Lower leg skin (tissue), 4 donors: ENCODE measurements at regions not wholly inside any gene's neighbourhood (a gene's known extent, or its start where the extent isn't known, plus 50 kb on each side); places are given as distances from the start of the nearest gene placed in this dataset.

ENCODE experiments used
- DNase-seq, 2 donors: peaks; one replicate each; pipeline ENCODE4 v3.0.0-alpha.2; 2019; ENCODE audit warnings: low spot score in 2 of 2
- H3K4me3 ChIP-seq: fragments of 200-600 bp; sonication (generic); 2 replicates; pipeline ENCODE4 v1.5.1; 2017; ENCODE audit warnings: mild to moderate bottlenecking, low read depth; ENCODE audit not compliant: poor library complexity, severe bottlenecking
- CTCF ChIP-seq, 3 donors: fragments of 450-650 bp; IDR thresholded peaks; one replicate each; pipeline ENCODE4 v1.5.1; 2016; ENCODE audit warnings: antibody characterized with exemption in 3 of 3, mild to moderate bottlenecking in 3 of 3, moderate library complexity in 2 of 3
- POLR2A ChIP-seq, 2 donors: fragments of 450-650 bp; IDR thresholded peaks; one replicate each; pipeline ENCODE4 v1.6.1; 2016 to 2017; ENCODE audit warnings: antibody characterized with exemption in 2 of 2, mild to moderate bottlenecking in 1 of 2, moderate library complexity in 1 of 2
- WGBS, 2 donors: methylation state at CpG; one replicate each; pipeline ENCODE4 v1.1.5; 2018; 5-methylcytosine and 5-hydroxymethylcytosine counted together
- intact Hi-C: fragments of 100-400 bp; cut with DNase I; formaldehyde crosslinking; loops from one replicate; pipeline ENCODE4 v1.15.0; 2023; ENCODE audit warnings: low total_unique reads

- DNase-seq: no peak
- H3K4me3 ChIP-seq: no peak overlapping the region
- intact Hi-C loops: no loop called here
- TF ChIP-seq POLR2A (IDR thresholded peaks at IDR 0.05) (no peak), CTCF (IDR thresholded peaks at IDR 0.05) (no peak)
- 85 to 87% methylated on average over 12 of the region's 12 CpGs for WGBS, 2 donors
These were observed 1454.4 kb downstream of the HACE1 start for GRCh38 chr6:103405321-103405720.

GRCh38 chr6:103404799-103405198 is 1454.9 kb downstream of the HACE1 start:
- intact Hi-C loops: no loop called here
- 95 to 96% methylated on average over 8 of the region's 8 CpGs for WGBS, 2 donors

GRCh38 chr6:103396768-103397167 is 1463.0 kb downstream of the HACE1 start:
- no peak overlapping the region for H3K4me3 ChIP-seq
- TF ChIP-seq CTCF (IDR thresholded peaks at IDR 0.05): no peak
- DNase-seq: no peak
- intact Hi-C loops: no loop called here
- WGBS, 2 donors: 93 to 97% methylated on average over 2 of the region's 2 CpGs

More at GRCh38 chr6:103404799-103405198, 1454.9 kb downstream of the HACE1 start:
- TF ChIP-seq POLR2A (IDR thresholded peaks at IDR 0.05): no peak
- no peak for TF ChIP-seq CTCF (IDR thresholded peaks at IDR 0.05)
- no peak for DNase-seq
- H3K4me3 ChIP-seq: no peak overlapping the region

GRCh38 chr6:103379272-103379671 is 1480.4 kb downstream of the HACE1 start:
- TF ChIP-seq POLR2A (IDR thresholded peaks at IDR 0.05) (no peak), CTCF (IDR thresholded peaks at IDR 0.05) (no peak)
- intact Hi-C loops: no loop called here
- WGBS, 2 donors: 49 to 57% methylated on average over 2 of the region's 2 CpGs

GRCh38 chr6:103367212-103367611 is 1492.5 kb downstream of the HACE1 start:
- no peak overlapping the region for H3K4me3 ChIP-seq
- TF ChIP-seq CTCF (IDR thresholded peaks at IDR 0.05) (no peak), POLR2A (IDR thresholded peaks at IDR 0.05) (no peak)
- DNase-seq: no peak
- intact Hi-C loops: no loop called here

More at GRCh38 chr6:103379272-103379671, 1480.4 kb downstream of the HACE1 start:
- H3K4me3 ChIP-seq: no peak overlapping the region
- DNase-seq: no peak

GRCh38 chr6:103356531-103356930 is 1503.2 kb downstream of the HACE1 start:
- 64 to 70% methylated on average over 1 of the region's 1 CpG for WGBS, 2 donors
- TF ChIP-seq CTCF (IDR thresholded peaks at IDR 0.05) (no peak), POLR2A (IDR thresholded peaks at IDR 0.05) (no peak)
- DNase-seq: no peak
- H3K4me3 ChIP-seq: no peak overlapping the region
- intact Hi-C loops: no loop called here
